ENCODE measurements at regions not wholly inside any gene's neighbourhood (a gene's known extent, or its start where the extent isn't known, plus 50 kb on each side); places are given as distances from the start of the nearest gene placed in this dataset.
"Not testable (repeated sequence)": the region's sequence is repeated elsewhere in the genome, so short reads cannot be mapped to it uniquely, and the experiment has no call there.

DNA sequence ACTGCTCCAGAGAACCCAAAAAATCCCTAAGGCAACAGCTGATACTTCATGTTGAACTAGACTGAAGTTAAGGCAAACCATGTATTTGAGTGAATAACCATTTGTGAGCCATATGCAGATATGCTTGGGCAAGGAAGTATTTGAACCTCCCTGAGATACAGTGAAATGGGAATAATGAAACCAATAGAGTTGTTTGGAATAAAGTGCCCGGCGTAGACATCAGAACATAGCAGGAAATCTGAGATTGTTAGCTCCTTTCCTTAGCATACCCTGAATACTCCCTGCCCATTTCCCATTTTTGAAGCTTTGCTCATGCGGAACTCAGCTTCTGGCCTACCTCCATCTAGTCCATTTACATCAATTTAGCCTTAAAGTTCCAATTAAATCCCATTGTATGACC is 611.9 kb downstream of the EFNA5 start:
- DNase-seq = no peak

DNA sequence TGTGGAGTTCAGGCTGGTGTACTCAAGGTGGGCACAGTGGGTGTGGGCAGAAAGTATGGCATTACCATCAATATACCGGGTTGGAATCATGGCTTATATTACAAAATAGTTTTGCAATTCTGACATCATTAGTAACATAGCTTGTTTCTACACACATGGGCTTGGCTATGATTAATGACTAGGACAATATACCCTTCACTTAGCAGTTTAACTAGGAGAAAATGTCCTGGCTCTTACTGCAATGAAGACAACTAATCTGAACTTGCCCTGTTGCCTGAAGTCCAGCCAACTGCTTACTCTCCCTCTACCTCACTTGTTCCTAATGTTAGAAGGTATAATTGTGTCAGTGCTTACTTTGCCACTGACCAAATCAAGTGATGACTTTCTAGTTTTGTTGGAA is 612.5 kb downstream of the EFNA5 start:
- DNase-seq = no peak

DNA sequence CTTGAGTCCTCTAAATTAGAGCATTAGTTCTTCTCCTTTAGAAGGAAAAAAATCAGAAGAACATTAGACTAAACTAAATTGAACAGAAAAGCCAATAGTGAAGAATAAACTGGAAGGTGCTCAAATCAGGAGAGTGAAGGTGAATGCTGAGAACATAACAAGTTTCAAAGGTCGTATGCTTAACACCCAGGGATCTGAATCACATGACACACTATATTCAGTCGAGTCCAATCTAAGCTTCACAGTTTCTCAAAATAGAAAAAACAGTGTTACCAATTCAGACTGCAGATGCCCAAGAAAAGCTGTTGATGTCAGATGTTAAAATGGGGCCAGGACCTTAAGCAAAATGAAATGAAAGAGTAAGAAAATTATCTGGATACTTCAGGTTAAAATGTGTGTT is 614.5 kb downstream of the EFNA5 start:
- no peak for DNase-seq

DNA sequence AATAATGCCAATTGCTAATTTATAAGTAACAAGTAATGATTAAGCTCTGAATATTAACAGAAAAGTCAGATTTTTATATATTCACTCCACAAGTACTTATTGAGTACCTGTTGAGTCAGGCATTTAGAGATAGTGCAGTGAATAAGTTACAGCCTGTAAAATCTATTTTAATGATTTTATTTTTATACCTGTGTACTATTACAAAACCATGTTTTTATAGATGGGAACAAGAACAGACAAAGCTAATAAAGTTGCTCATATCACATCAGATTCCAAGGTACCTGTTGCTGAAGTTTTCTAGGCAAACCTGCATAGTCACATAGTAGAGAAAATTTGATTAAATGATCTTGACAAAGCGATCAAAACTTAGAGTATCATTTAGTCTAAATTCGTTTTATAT is 623.7 kb downstream of the EFNA5 start:
- DNase-seq = no peak

DNA sequence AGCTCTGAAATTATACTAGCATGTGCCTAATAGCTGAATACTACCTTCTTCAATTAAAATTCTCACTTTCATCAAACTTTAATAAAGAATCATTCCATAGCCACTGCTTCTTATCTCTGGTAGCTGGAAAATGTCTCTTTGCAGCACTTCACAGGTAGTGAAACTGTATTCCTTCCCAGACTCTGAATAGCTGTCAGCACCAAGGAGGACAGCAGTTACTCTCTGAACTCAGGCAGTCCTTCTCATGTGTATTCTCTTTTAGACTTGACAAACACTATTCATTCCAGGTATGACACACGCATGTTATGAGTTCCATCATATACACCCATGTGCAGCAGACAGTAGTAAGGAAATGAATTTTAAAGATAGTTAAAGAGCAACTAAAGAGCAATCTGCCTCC is 627.1 kb downstream of the EFNA5 start:
- DNase-seq = no peak

DNA sequence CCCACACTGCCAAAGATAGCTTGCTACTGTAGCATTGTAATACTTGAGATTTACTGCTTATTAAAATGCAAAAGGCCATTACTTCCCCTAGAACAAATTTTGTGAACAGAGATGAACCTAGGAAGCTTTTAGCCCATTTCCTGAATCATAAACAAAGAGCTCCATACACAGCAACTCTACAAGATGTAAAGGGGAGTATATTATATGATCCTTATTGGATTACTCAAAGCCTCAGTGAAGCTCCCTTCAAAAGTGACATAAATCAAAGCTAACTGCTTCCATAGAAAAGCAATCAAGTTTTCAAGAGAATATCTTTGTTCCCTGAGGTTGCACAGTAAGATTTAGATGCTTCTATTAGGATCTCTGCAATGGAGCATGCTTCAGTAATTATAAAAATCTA is 629.8 kb downstream of the EFNA5 start:
- no peak for DNase-seq

DNA sequence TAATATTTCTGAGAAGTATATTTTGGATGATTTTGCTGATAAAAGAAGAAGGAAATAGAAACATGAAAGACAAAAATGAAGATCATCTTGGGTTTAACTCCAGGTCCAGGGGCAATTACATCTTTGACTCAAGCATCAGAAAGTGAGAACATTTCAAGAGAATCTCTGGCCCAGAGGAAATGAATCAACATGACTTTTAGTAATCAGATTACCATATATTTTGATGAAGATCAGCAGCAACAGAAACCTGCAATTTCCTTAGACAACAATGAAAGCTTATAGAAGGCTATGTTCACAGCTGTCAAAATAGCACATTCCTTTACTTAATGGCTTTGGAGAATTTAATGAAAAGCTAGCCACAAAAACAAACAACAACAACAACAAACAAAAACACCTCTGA is 638.1 kb downstream of the EFNA5 start:
- DNase-seq = no peak

DNA sequence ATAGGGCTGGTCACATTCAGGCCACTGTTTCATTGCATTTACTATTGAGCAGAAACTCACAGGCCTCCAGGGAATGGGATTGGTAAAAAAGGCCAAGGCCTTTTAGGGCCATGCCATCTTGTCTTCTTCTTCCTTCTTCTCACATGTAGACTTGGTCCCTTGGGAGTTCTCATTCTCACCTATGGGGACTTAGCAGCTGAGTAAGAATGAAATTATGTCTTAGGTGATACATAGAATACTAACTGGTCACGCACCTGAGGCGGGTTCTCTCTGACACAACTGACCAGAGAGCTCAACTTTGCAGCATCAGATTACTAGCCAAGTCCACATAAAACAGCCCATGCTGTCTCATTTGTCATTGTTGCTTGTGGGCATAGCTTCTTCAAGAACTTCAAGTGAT is 641.8 kb downstream of the EFNA5 start:
- DNase-seq = no peak

DNA sequence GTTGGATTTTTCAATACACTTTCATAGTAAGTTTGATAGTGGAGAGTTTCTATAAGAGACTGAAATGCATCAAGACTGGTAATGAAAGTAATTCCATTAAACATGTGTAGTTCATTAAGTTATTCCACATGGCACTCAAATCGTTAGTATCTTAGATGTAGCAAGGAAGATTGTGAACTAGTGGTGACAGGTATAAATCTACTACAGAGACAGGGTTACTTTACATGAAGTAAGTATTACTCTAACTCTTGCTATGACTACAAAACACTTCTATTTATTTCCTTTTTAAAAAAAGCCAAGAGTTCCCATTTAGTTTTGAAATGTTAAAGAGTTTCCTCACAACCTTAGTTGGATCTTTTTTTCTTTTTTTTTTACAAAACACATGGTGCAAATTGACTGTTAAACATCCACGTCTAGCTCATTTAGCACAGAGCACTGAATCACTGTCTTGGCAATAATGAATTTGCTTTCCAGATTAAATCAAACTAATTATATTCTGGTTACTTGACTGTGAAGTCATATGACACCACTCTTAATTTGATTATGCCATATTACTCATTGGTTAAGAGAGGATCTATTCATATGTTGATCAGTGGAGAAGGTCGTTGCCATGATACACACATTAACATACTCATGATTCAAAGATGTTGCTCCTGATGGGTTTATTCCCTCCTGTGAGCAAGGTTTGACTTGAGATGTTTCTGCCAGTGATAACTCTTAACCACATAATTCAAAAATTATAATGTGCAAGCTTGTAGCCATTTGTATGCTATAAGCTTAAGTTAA is 644.8 kb downstream of the EFNA5 start:
- DNase-seq = no peak

DNA sequence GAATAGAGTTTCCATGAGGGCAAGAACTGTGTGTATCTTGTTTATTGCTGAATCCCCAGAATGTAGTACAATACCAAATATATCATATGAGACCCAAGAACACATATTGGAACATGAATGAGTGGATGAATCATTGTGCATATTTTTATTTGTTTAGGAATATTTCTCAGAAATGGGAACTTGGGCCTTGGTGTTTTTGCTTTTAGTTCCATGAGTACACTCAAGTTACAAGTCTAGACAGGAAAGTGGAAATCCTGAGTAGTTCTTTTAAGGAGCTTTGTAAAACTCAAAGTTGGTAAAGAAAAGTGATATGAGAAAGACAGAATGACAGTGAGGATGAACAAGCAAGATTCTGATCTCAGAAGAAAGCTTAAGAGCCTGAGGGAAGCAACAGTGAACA is 647.0 kb downstream of the EFNA5 start:
- DNase-seq = no peak

DNA sequence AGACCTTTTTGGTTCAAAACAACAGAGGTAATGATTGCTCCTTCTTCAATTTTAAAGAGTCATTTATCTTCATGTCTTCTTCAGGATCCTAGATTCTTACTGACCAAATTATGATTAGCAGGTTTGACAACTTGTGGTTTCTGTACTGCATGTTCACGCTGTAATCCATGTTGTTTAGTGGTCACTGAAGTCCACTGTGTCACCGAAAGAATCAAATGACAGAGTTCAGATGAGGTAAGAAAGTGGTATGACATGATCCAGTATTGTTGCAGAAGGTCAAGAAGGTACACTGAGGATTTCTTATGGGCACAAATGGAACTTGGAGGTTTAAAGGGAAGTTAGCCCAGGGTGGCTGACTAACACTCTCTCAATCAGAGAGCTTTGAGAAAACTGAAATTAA is 649.2 kb downstream of the EFNA5 start:
- no peak for DNase-seq

DNA sequence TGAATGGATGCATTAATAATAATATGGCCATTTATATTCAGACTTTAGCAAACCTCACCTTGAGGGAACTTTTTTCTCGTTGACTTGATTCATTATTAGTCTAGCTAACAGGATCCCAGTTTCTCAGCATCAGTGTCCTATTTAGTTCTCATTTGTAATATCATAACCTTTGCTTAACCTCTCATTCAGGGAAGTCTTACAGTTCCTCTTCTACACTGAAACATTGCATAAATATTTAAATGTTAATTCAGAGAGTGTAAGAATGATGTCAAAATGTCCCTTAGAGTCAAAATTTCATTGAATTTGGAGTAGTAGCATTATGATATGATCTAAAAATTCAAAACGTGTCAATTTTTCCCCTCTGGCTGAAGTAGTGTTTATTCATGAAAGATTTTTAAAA is 650.1 kb downstream of the EFNA5 start:
- DNase-seq = no peak

DNA sequence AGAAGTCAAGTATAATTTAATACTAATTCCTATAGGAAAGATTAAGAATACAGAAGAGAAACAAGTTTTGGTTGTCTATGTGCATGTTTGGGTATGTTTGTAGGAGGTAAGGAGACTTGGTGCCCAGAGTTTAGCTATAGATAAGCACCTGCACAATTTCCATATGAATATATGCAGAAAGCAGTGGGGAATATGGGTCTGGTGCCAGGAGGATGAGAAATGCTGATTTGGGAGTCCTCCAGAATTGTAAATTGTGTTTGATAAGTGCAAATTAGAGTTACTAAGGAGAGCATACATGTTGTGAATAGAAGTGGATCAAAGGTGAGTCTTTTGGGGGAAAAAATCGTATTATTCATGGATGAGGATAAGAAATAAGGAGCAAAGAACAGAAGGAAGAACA is 653.1 kb downstream of the EFNA5 start:
- no peak for DNase-seq

DNA sequence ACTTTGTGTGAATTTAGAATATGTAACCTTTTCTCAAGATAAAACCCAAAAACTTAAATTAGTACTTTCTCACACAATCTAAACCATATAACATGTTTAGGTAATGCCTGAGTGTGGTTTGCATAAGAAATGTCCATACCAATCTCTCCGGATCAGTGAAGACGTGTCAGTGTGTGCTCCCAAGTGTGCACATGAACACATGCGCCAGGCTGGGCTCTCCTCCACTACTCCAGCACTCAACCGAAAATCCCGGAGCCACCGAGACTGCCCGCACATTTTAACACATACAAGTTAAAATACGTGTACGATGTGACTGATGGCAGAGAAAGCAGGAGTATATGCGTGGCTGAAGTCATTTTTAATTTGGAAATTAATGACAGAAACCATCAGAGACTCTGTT is 658.4 kb downstream of the EFNA5 start:
- no peak for DNase-seq

DNA sequence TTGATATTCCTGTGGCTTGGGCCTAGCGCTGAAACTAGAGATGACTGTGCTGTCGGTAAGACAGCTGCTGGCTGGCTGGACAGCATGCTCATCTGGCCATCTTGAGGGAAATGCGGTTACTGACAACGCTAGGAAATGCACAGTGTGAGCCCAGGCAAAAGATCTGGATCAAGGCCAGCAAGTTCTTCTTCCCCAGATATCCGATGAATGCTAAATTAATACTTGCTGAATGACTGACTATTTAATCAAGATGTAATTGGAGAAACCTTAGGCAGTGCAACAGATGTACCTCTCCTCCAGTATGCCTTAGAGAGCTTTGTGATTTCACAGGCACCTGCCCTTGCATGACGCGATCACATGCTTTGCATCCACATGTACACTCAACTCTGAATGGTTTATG is 659.1 kb downstream of the EFNA5 start:
- DNase-seq = no peak

DNA sequence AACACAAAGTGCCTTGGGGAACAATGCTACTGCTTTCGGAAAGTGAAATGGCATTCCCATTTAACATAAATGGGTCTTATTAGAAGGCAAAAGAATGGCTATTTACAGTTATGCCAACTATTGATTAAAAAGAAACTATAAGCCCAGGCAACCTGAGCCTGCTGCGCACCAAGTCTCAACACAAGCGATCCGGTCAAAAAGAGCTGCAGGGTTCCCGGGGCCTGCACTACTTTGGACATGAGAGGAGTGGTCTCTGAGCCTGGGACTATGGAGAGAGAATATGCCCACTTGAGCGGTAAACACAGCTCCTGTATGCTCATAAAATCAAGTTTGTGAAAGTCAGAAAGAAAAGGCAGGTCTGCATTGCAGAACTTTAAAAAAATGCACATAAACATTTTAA is 660.7 kb downstream of the EFNA5 start:
- no peak for DNase-seq

DNA sequence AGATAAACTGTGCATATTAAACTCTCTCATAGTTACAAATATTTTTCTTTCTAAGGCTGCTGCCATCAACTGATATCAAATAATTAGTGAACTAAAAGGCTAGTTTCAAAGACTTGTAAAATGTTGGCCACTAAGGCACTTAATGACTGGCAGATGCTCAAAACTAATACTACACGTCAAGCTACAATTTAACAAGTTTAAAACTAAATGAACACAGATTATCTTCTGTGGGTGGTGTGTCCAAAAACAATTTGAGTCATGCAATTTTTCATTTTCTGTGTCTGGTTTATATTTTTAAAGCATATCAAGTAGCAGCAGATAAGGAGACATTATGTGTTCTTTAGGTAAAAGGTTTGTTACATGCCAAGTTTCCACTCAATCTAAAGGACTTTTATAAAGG is 665.1 kb downstream of the EFNA5 start:
- DNase-seq = no peak

DNA sequence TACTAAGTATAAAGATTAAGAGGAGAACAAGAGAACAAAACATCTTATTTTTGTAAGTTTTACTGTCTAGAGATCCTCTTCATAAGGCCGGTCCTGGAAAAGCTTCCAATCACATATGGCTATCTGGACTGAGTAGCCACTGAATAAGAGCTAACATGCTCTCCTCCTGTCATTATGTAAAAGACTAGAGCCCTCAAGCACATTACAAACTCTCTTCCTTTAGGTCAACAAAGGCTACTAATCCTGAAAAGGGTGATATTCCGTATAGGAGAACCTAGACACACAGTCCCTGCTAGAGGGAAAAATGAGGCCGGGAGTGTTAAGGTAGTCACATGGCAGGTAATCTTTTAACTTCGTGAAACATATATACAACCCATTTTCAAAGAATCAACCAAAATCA is 665.6 kb downstream of the EFNA5 start:
- DNase-seq = no peak

DNA sequence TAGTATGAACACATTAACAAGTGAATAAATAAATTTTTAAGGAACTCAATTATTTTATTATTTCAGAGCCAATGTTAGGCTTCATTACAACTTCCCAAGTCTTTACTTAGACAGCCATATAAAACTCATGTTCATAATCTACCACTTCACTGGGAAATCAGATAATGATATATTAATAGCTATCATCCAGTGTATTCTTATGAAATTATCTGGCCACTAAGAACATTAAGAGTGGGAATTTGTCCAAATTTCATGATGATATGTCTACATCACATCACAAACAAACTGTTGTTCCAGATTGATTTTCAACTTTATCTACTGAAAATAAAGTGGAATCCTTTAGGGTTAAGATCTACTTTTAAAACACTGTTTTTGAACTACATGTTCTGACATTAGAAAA is 668.6 kb downstream of the EFNA5 start:
- no peak for DNase-seq

DNA sequence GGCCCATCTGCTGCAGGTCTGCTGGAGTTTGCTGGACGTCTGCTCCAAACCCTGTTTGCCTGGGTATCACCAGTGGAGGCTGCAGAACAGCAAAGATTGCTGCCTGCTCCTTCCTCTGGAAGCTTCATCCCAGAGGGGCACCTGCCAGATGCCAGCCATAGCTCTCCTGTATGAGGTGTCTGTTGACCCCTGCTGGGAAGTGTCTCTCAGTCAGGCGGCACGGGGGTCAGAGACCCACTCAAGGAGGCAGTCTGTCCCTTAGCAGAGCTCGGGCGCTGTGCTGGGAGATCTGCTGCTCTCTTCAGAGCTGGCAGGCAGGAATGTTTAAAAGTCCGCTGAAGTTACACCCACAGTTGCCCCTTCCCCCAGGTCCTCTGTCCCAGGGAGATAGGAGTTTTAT is 671.2 kb downstream of the EFNA5 start:
- not testable (repeated sequence) for DNase-seq

DNA sequence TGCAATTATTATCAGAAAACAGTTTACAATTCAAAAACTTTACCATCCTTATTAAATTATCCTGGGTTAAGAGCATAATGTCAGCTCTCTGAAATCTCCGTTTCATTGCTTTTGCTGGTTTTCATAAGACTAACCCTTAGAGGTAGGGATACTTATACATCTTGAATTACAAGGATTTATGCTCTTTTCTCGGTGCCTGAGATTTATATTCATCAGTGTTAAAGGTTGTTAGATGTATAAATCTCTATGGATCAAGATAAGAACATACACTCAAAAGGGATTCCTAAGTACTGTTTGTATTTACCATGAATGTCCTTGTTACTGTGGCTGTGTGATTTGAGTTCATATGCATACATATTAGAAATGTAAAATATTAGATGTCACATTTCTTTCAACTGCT is 684.7 kb downstream of the EFNA5 start:
- no peak for DNase-seq

DNA sequence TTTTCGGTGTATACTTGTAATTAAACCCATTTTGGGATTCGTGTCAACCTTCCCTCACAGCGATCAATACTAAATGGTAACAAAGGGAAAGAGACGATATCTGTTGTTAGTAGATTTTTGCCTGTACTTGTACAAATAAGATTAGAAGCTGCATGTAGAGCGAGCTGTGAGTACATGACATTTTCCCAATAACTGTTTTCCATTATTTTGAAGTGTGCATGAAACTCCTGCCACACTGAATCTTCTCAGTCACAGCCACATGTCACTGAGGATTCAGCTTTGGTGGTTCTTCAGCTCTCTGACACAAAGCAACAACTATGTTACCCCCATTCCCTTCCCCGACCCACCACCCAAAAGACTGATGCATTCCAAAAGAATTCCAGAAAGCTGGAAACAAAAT is 685.6 kb downstream of the EFNA5 start:
- no peak for DNase-seq

DNA sequence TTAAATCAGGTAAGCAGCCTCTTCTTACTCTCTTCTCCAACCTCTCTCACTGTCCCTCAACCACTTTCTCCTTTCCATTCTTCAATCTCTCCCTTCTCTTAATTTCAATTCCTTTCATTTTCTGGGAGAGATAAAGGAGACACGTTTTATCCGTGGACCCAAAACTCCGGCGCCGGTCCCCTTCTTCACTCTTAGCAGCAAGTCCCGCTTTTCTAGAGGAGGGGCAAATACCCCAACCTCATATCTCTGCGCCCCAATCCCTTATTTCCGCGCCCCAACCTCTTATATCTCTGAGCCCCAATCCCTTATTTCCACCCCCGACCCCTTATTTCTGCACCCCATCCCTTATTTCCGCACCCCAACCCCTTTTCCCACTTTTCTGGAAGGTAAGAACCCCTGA is 691.6 kb downstream of the EFNA5 start:
- DNase-seq = not testable (repeated sequence)

DNA sequence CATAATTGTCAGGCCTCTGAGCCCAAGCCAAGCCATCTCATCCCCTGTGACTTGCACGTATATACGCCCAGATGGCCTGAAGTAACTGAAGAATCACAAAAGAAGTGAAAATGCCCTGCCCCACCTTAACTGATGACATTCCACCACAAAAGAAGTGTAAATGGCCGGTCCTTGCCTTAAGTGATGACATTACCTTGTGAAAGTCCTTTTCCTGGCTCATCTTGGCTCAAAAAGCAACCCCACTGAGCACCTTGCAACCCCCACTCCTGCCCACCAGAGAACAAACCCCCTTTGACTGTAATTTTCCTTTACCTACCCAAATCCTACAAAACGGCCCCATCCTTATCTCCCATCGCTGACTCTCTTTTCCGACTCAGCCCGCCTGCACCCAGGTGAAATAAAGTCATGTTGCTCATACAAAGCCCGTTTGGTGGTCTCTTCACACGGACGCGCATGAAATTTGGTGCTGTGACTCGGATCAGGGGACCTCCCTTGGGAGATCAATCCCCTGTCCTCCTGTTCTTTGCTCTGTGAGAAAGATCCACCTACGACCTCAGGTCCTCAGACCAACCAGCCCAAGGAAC is 692.1 kb downstream of the EFNA5 start:
- not testable (repeated sequence) for DNase-seq

DNA sequence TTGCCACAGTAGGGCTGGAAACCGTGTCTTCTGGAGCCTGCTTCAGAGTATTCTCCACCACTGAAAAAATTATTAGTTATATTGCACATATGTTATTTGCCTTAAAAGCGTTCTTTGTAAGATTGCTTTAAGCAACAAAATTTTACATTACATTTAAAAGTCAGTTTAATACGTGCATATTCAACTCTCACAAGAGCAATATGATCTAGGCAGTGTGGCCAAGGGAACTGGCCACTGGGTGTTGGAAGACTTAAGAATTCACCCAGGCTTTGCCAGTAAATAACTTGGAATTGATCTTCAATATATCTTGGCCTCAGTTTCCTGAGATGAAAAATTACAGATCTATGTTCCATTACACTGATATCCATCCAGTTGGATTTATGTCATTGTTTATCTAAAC is 694.4 kb downstream of the EFNA5 start:
- DNase-seq = no peak

Measured in central memory CD4-positive, alpha-beta T cell (primary cell).